GM12873 (cell line): ENCODE measurements at regions not wholly inside any gene's neighbourhood (a gene's known extent, or its start where the extent isn't known, plus 50 kb on each side); places are given as distances from the start of the nearest gene placed in this dataset.

ENCODE experiments used
- CTCF ChIP-seq: IDR thresholded peaks from 2 replicates; pipeline ENCODE4 v1.5.1; 2012; ENCODE audit warnings: low read depth, mild to moderate bottlenecking, moderate library complexity, low read length, control low read depth; ENCODE audit not compliant: insufficient read depth; ENCODE audit errors: missing control alignments

GRCh38 chr2:153710128-153710527 is 161.6 kb upstream of the GALNT13 start:
- no peak for TF ChIP-seq CTCF

- no peak for TF ChIP-seq CTCF
Measured at GRCh38 chr2:153715218-153715850, 156.4 kb upstream of the GALNT13 start.

- no peak for TF ChIP-seq CTCF
Measured at GRCh38 chr2:153717060-153717459, 154.7 kb upstream of the GALNT13 start.

- no peak for TF ChIP-seq CTCF
Measured at GRCh38 chr2:153739394-153739793, 132.3 kb upstream of the GALNT13 start.

- no peak for TF ChIP-seq CTCF
Measured at GRCh38 chr2:153761936-153762335, 109.8 kb upstream of the GALNT13 start.

GRCh38 chr2:153766415-153766814 is 105.3 kb upstream of the GALNT13 start:
- TF ChIP-seq CTCF = no peak

GRCh38 chr2:153770359-153770991 is 101.2 kb upstream of the GALNT13 start:
- TF ChIP-seq CTCF = peak; percentile 18
